IMR-90 (cell line): ENCODE measurements at regions not wholly inside any gene's neighbourhood (a gene's known extent, or its start where the extent isn't known, plus 50 kb on each side); places are given as distances from the start of the nearest gene placed in this dataset.

Source experiments
- ATAC-seq: fragments of 200-7000 bp; cut with Tn5 transposase; 2 replicates; pipeline ENCODE4 v1.9.1; 2020; ENCODE audit warnings: low read depth, mild to moderate bottlenecking, moderate library complexity
- BruUV-seq: library from RNA; stranded (reverse); fragments of 400-500 nt; replicated peaks from 2 replicates; lab custom pipeline; 2021; lab: Mats Ljungman, UMichigan
- CTCF ChIA-PET: fragments of 300-600 bp; formaldehyde crosslinking; extraction: SDS; loops from one replicate; lab custom pipeline; 2021; ENCODE audit warnings: antibody characterized with exemption; lab: Yijun Ruan, JAX
- POLR2A ChIA-PET: fragments of 300-600 bp; sonication (Branson Sonifier 250); formaldehyde crosslinking; loops from one replicate; lab custom pipeline; 2022; ENCODE audit warnings: antibody characterized with exemption; ENCODE audit not compliant: unreplicated experiment; lab: Charles Lee
- DNase-seq: peaks from one replicate; pipeline ENCODE4 v3.0.0; 2013
- H2AFZ ChIP-seq: replicated peaks from 2 replicates; pipeline ENCODE3; 2013; ENCODE audit warnings: low read length, mild to moderate bottlenecking; ENCODE audit not compliant: poor library complexity
- H2AK5ac ChIP-seq: 2 replicates; pipeline ENCODE4 v1.6.1; 2013; ENCODE audit warnings: low read depth, low read length, inconsistent platforms
- H2AK9ac ChIP-seq: replicated peaks from 2 replicates; pipeline ENCODE3; 2013; ENCODE audit warnings: mild to moderate bottlenecking, low read depth, low read length, moderate library complexity; ENCODE audit not compliant: poor library complexity
- H2BK120ac ChIP-seq: 2 replicates; pipeline ENCODE4 v1.6.1; 2013; ENCODE audit warnings: low read depth, low read length, inconsistent platforms
- H2BK15ac ChIP-seq: 3 replicates; pipeline ENCODE4 v1.6.1; 2013; ENCODE audit warnings: low read depth, low read length, inconsistent platforms
- H2BK20ac ChIP-seq: 2 replicates; pipeline ENCODE4 v1.6.1; 2013; ENCODE audit warnings: low read depth, mild to moderate bottlenecking, inconsistent platforms, low read length, moderate library complexity
- H2BK5ac ChIP-seq: 2 replicates; pipeline ENCODE4 v1.6.1; 2013; ENCODE audit warnings: mild to moderate bottlenecking, low read depth, low read length, inconsistent platforms; ENCODE audit not compliant: poor library complexity, severe bottlenecking
- H3K14ac ChIP-seq: replicated peaks from 2 replicates; pipeline ENCODE4 v1.6.1; 2013; ENCODE audit warnings: low read depth, low read length, inconsistent platforms
- H3K18ac ChIP-seq: 2 replicates; pipeline ENCODE4 v1.6.1; 2013; ENCODE audit warnings: low read depth, low read length, control low read depth
- H3K23ac ChIP-seq: 2 replicates; pipeline ENCODE4 v1.6.1; 2013; ENCODE audit warnings: low read depth, low read length, inconsistent platforms
- H3K27ac ChIP-seq: 2 replicates; pipeline ENCODE4 v1.5.1; 2013; ENCODE audit warnings: mild to moderate bottlenecking, control low read depth, low read length; ENCODE audit not compliant: insufficient read depth
- H3K27me3 ChIP-seq: 2 replicates; pipeline ENCODE4 v1.6.1; 2013; ENCODE audit warnings: low read length; ENCODE audit not compliant: control insufficient read depth, insufficient read depth
- H3K36me3 ChIP-seq: 2 replicates; pipeline ENCODE4 v1.6.1; 2013; ENCODE audit warnings: low read length, mixed read lengths; ENCODE audit not compliant: control insufficient read depth, insufficient read depth
- H3K4ac ChIP-seq: 2 replicates; pipeline ENCODE4 v1.6.1; 2013; ENCODE audit warnings: low read depth, low read length, inconsistent platforms
- H3K4me1 ChIP-seq: 2 replicates; pipeline ENCODE4 v1.6.1; 2013; ENCODE audit warnings: low read length, mixed read lengths; ENCODE audit not compliant: control insufficient read depth, insufficient read depth
- H3K4me2 ChIP-seq: 2 replicates; pipeline ENCODE4 v1.6.1; 2013; ENCODE audit warnings: low read depth, mild to moderate bottlenecking, control low read depth, low read length, moderate library complexity
- H3K4me3 ChIP-seq: 2 replicates; pipeline ENCODE4 v1.5.1; 2013; ENCODE audit warnings: low read depth, mild to moderate bottlenecking, control low read depth, low read length, moderate library complexity; ENCODE audit not compliant: insufficient read depth
- H3K56ac ChIP-seq: 2 replicates; pipeline ENCODE4 v1.6.1; 2013; ENCODE audit warnings: low read length, inconsistent platforms; ENCODE audit not compliant: insufficient read depth; ENCODE audit errors: extremely low read depth
- H3K79me1 ChIP-seq, 2 experiments: 2 replicates each; pipeline ENCODE4 v1.6.1; 2013; ENCODE audit warnings: low read length in 2 of 2, inconsistent platforms in 1 of 2, low read depth in 1 of 2
- H3K9ac ChIP-seq: 2 replicates; pipeline ENCODE4 v1.6.1; 2013; ENCODE audit warnings: low read depth, low read length, control low read depth
- H3K9me1 ChIP-seq: 2 replicates; pipeline ENCODE4 v1.6.1; 2013; ENCODE audit warnings: low read length, inconsistent platforms; ENCODE audit not compliant: insufficient read depth
- H3K9me3 ChIP-seq: 2 replicates; pipeline ENCODE4 v1.6.1; 2013; ENCODE audit warnings: low read length; ENCODE audit not compliant: control insufficient read depth, insufficient read depth
- H4K20me1 ChIP-seq: 2 replicates; pipeline ENCODE4 v1.6.1; 2013; ENCODE audit warnings: low read length, inconsistent platforms; ENCODE audit not compliant: insufficient read depth
- H4K5ac ChIP-seq: 2 replicates; pipeline ENCODE4 v1.6.1; 2013; ENCODE audit warnings: mild to moderate bottlenecking, low read depth, low read length, control low read depth
- H4K8ac ChIP-seq, 2 experiments: 2 replicates each; pipeline ENCODE4 v1.6.1; 2013; ENCODE audit warnings: low read depth in 2 of 2, low read length in 2 of 2, control low read depth in 1 of 2, inconsistent platforms in 1 of 2
- H4K91ac ChIP-seq: 2 replicates; pipeline ENCODE4 v1.6.1; 2013; ENCODE audit warnings: low read depth, low read length, inconsistent platforms; ENCODE audit not compliant: insufficient read depth
- BHLHE40 ChIP-seq: fragments of 150-350 bp; IDR thresholded peaks from 2 replicates; pipeline ENCODE4 v1.6.1; 2016; ENCODE audit warnings: mild to moderate bottlenecking, low read depth, low read length
- MAFK ChIP-seq: IDR thresholded peaks from 2 replicates; pipeline ENCODE4 v1.6.1; 2012; ENCODE audit warnings: low read depth, low read length, improper control_type of control experiment
- MXI1 ChIP-seq: IDR thresholded peaks from 2 replicates; pipeline ENCODE4 v1.6.1; 2012; ENCODE audit warnings: low read depth, mild to moderate bottlenecking, low read length, moderate library complexity, borderline replicate concordance
- WGBS, 2 experiments: methylation state at CpG; one replicate each; pipeline versions ENCODE4 v1.1.5 to v1.1.7; 2013; ENCODE audit warnings: missing lambda C conversion rate in 2 of 2; ENCODE audit not compliant: insufficient read length in 1 of 2; ENCODE audit errors: extremely low coverage in 2 of 2; 5-methylcytosine and 5-hydroxymethylcytosine counted together
- dilution Hi-C: fragments of 300-500 bp; cut with HindIII; formaldehyde crosslinking; loops from one replicate; pipeline ENCODE4 v1.14.3; 2018; ENCODE audit warnings: low sequenced_read_pairs; ENCODE audit not compliant: unreplicated experiment
- in situ Hi-C: fragments of 300-500 bp; cut with MboI; formaldehyde crosslinking; loops from 3 replicates; pipeline ENCODE4 v1.14.3; 2019; ENCODE audit warnings: low sequenced_read_pairs, inconsistent platforms, mixed read lengths
- intact Hi-C: fragments of 100-400 bp; cut with micrococcal nuclease; formaldehyde crosslinking; loops from 2 replicates; pipeline ENCODE4 v1.10.0; 2022

DNA sequence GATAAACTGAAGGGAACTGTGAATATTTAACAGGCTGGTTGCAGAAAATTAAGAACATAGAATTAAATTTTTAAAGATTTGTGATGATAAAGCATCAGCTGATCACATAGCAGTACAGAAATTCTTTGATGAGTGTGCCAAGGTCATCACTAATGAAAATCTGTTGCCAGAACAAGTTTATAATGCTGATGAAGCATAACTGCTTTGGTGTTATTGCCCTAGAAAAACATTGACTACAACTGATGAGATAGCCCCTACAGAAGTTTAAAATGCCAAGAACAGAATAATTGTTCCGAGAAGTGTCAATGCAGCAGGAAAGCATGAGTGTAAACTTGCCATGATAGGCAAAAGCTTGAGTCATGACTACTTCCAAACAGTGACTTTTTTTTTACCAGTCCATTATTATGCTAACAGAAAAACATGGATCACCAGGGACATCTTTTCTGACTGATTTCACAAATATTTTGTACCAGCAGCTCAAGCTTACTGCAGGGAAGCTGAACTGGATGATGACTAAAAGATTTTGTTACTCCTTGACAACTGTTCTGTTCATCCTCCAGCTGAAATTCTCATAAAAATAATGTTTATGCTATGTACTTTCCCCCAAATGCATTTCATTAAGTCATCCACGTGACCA lies 1136.6 kb downstream of the FAT4 start:
- no peak overlapping the region for H4K5ac ChIP-seq
- peak; percentile 83 for DNase-seq
- POLR2A ChIA-PET, result no interaction called here
- H2AFZ ChIP-seq, result no peak overlapping the region
- no peak overlapping the region for H3K4ac ChIP-seq
- H3K4me3 ChIP-seq, result no peak overlapping the region
- no peak overlapping the region for H2BK120ac ChIP-seq
- no peak overlapping the region for H4K91ac ChIP-seq
- no peak overlapping the region for H2AK9ac ChIP-seq
- H3K27me3 ChIP-seq, result no peaks in the 10 kb centered on the region
- no peaks in the 10 kb centered on the region for H3K9me3 ChIP-seq
- no peak overlapping the region for H3K18ac ChIP-seq
- no peak overlapping the region for H2BK20ac ChIP-seq
- TF ChIP-seq BHLHE40, result 0 out of 2 replicates have a peak, but pooled peaks have one; percentile 6
- peak; percentile 83 for TF ChIP-seq MAFK
- TF ChIP-seq MXI1, result no peak
- no peak overlapping the region for H3K23ac ChIP-seq
- no CpG with 5 or more reads among the region's 2 CpGs for WGBS, 2 experiments
- no peak overlapping the region for H2BK5ac ChIP-seq
- H4K20me1 ChIP-seq, result no peaks in the 10 kb centered on the region
- no peaks in the 10 kb centered on the region for H3K4me1 ChIP-seq
- no peak overlapping the region for H3K14ac ChIP-seq
- intact Hi-C loops (no loop called here), dilution Hi-C loops (no loop called here), in situ Hi-C loops (no loop called here)
- no peaks in the 10 kb centered on the region for H3K79me1 ChIP-seq
- peak overlapping the region; percentile 11; the same call in 1 of the 2 replicates for H3K4me2 ChIP-seq
- no peak overlapping the region for H3K56ac ChIP-seq
- no peak overlapping the region for H4K8ac ChIP-seq
- no peaks in the 10 kb centered on the region for H3K36me3 ChIP-seq
- CTCF ChIA-PET, result interaction anchor here (0.6 kb wide), 1 partner anchor 1021 kb away, joined by 4 read pairs; no protein-coding TSS in a partner anchor
- no peak overlapping the region for H2BK15ac ChIP-seq
- no TSS peak for BruUV-seq
- no peak overlapping the region for H2AK5ac ChIP-seq
- no peak overlapping the region for H3K9ac ChIP-seq
- H3K27ac ChIP-seq, result no peak overlapping the region
- ATAC-seq, result peak; percentile 84
- H3K9me1 ChIP-seq, result no peaks in the 10 kb centered on the region
